ENCODE measurements at regions not wholly inside any gene's neighbourhood (a gene's known extent, or its start where the extent isn't known, plus 50 kb on each side); places are given as distances from the start of the nearest gene placed in this dataset.

DNA sequence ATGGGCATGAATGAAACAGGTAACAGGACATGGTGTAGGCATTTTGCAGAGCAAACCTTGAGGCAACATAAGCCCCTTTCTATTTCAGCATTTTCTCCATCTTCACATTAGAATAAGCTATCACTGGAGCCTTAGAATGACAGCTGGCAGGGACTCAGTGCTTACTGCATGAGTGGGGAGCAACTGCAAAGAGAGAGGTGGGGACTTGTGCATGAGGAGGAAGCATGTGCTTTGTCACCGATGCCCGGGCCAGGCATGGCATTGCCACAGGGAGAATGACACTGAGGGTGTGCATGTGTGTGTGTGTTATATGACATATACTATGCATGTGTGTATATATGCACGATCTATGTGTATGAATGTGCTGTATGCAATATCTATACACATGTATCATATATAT lies 258.2 kb upstream of the RAB6C start:
- DNase-seq (ENCODE audit: low read depth in 3 of 3): no peak

DNA sequence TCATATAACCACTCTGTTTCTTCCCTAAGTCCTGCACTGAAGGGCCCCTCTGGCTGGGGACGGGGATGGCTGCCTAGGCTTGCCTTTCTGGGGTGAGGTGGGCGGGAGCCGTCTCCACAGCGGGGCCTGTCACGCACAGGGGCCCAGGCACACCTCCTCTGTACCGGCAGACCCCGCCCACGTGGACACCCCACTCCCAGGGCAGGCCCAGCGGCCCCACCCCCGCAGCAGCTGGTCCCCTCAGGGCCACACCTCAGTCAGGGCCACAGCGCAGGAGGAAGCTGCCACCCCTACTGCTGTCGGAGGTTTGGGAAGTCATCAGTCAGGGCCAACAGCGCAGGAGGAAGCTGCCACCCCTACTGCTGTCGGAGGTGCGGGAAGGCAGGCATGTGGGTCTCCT lies 257.6 kb upstream of the RAB6C start:
- DNase-seq (ENCODE audit: low read depth in 3 of 3): no peak

DNA sequence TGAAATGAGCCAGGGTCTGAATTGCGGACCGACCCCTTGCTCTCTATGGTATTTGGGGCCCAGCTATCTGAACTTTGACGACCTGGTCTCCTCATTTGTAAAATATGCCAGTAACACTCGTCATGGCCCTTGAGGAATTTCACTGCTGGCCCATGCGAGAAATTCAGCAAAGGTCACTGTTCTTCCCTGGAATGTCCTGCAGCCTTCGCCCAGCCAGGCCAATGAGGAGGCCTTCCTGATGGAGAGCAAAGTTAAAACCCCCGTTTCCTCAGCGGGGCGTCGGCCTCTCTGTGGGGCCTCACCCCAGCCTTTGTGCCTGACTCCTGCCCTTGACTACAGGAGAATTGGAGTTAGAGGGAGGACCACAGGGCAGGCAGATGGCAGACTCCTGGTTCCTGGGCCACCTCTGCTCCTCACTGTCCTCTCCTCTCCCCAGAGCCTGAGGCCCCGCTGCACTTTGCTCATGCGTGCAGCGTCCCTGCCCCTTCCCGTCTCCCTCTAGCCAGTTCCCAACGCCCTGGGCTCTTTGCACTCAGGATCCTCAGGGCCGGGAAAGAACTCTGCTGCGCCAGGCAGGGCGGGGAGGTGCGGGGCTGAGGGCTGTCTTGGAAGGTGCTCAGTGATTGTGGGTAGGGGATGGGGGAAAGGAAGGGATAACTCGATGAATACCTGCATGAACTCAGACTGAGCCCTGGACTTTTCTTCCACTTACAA lies 257.0 kb upstream of the RAB6C start:
- no peak for DNase-seq (ENCODE audit: low read depth in 3 of 3)

DNA sequence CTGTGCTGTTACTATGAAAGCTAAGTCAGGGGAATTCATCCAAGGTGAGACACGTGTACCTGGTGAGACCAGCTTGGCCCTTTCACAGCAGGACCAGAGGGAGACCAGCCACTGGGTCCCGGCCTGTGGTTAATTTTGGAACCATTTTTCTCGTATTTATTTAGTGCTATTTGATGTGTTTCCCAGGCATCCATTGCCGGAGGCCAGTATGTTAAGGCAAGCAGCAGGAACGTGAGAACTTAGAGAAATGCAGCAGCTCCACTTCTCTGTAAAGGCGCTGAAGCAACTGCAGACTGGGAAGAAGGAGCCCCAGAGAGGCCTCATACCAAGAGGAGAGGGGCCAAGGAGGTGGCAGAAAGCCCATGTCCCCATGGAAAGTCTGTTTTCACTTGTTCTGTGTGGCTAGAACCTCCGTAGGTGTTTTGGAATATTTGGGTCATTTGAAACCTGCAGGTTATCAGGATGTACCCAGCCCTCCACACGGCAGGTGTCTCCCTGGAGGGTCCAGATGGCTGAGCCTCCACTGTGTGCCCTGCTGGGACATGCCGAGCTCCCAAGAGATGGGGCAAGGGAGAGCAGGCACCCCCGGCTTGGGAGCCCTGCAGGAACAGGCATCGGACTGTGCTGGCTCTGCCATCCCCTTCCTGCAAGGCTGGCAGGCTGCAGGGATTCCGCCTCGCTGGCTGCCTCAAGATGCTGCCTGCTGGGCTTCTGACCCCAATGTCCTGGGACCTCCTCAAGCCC lies 256.0 kb upstream of the RAB6C start:
- DNase-seq (ENCODE audit: low read depth in 3 of 3): no peak

DNA sequence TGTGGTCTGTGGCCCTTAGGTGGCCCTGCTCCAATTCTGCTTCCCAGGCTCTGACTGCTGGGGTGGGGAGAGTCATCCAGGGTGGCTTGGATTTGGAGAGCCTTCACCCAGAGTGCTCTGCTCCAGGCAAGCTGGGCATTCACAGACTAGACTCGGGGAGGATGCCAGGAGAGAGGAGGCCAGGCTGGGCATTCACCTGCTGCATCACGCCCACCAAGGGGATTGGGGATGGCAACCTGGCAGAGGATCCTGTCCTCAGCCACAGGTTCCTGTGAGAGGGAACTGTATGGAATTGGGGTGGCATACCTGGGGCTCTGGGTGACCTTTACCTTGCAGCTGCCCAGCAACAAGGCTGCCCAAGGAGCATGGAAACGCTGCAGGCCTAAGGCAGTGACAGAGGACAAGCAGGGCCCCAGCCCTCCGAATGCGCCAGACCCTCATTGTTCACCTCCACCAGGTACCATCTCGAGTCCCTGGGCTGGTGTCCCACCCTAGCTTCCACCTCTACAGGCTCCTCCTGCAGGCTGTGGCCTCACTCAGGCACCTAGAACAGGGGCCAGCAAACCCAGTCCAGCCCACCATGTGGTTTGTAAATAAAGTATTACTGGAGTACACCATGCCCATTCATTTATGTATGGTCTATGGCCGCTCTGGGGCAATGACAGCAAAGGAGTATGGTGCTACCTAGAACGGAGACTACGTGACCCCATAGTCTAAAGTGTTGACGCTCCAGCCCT lies 255.3 kb upstream of the RAB6C start:
- DNase-seq (ENCODE audit: low read depth in 3 of 3): no peak

DNA sequence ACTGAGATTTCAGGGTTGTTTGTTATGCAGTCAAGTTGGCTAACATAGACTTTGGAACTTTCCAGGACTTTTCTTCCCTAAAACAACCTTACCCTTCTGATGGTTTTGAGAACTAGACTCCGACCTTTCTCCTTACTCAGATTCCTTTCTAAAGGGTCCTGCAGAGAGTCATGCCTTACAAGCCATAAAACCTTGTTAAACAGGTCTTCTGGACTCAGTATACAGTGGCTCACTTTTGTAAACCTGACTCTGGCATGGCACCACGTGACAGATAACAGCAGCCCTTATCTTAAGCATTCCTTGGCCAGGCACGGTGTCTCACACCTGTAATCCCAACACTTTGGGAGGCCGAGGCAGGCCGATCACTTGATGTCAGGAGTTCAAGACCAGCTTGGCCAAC lies 253.2 kb upstream of the RAB6C start:
- no peak for DNase-seq (ENCODE audit: low read depth in 3 of 3)

DNA sequence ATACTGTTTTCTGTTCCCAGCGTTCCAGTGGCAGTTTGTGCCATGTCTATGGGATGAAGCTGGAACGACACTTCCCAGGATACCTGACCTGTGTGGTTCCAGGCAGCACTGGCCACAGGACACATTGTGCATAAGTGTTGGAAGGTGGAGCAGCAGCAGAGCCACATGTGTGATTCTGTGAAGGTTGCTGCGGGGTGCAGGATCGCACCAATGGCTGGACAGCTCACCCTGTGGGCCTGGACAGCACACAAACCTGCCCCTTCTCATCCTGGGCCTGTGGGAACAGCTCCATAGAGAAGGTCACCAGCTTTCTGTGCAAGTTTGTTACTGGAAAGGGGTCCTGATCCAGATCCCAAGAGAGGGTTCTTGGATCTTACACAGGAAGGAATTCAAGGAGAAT lies 252.2 kb upstream of the RAB6C start:
- DNase-seq (ENCODE audit: low read depth in 3 of 3): no peak

DNA sequence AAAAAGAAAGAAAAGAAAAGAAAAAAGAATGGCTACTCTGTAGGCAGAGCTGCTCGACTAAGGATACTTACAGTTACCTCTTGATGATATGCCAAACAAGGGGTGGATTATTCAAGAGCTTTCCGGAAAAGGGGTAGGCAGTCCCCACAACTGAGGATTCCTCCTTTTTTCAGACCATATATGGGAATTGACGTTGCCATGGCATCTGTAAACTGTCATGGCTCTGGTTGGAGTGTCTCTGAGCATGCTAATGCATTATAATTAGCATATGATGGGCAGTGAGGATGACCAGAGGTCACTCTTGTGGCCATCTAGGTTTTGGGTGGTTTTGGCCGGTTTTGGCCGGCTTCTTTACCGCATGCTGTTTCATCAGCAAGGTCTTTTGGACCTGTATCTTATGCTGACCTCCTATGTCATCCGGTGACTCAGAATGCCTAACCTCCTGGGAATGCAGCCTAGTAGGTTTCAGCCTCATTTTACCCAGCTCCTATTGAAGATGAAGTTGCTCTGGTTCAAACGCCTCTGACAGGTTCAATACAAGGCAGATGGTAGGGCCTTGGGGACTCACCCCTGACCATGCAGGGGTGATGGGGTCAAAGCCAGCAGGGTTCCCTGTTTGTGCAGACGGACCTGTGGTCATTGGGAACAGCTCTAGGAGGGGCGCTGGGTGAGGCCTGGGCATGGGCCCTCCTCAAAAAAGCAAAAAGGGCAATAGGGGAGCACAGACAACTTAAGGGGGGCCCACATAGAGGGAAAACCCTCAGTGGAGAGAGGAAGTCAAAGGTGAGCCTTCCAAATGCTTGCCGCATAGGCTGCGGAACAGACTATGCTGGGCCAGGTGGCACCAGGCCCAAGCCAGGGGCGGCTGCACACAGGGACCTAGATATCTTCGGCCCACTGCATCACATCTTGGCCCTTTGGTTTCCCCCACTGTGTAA lies 251.2 kb upstream of the RAB6C start:
- no peak for DNase-seq (ENCODE audit: low read depth in 3 of 3)

DNA sequence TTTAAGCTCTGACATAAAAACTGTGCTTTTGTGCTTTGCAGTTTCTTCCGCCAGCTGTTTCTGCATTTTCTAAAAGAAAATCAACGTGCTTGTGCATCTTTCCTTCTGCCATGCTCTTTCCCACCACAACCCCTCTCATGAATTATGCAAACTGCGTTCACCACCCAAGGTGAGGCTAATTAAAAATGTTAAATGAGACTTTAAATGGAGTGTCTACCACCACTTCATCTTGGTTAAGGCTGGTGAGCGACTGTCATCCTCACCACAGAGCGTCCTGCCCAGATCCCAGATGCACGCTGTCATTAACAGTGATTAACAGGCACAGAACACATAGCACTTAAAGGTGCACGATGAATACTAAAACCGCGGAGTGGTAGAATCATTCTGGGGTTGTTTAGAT lies 250.5 kb upstream of the RAB6C start:
- DNase-seq (ENCODE audit: low read depth in 3 of 3): no peak

DNA sequence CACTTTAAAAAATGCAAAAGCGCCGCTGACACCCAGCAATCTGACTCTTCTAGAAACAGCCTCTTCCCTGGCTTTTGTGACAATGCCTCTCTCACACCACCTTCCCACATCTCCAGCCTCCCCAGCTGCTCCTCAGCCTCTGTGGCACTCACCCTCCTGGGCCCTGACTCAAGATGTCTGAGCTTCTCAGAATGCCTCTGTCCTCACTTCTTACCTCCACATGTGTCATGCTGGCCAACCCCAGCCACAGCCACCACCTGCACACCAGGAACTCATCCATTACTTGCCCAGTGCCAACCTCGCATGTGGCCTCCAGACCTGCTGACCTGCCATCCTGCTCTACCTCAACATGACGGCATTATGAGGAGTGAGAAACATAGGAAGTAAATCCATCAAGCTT lies 249.8 kb upstream of the RAB6C start:
- no peak for DNase-seq (ENCODE audit: low read depth in 3 of 3)

DNA sequence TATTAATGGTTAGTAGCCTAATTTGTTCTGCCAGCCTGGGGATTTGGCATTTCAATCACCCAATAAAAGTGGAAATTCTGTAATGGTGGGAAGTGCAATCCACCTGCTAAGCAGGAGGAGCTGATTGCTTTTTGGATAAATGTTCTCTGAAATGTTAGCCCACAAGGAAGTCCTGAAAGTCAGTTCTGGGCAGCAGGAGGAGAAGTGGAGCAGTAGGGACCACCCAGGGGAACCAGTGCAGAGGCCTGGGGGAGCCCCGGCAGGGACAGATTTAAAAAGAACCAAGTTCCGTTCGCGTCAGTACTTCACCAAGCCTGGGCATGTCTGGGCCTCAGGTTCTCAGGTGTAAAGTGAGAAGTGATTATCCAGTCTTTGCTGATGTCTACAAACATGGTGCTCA lies 248.5 kb upstream of the RAB6C start:
- no peak for DNase-seq (ENCODE audit: low read depth in 3 of 3)

DNA sequence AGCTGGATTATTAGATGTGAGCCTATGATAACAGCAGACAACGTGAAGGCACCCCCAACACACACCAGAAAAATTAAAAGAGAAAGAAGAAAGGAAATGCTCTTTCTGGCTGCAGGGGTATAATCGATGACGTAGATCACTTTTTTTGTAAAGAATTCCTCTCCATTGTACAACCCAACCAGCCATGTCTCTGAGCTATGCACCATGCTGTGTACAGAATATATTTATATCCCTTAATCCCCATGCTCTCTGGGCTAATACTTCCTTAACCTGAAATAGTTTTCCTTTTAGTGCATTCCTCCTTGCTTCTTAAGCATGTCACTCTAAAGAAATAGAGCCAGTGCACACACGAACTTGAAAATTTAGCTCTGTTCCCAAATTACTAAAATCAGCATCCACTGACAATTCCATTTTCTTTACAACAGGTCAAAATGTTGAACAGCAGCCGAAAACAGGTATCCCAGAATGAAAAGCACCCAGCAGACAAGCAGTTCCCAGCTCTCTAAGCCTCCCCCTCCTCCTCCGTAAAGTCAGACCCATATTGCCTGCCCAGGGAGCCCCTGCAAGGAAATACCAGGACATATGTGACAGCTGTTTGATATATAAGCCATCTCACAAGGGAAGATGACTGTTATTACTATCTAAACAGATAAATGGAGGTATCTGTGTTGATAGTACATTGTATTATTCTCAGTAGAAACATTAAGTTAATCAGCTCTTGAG lies 247.4 kb upstream of the RAB6C start:
- DNase-seq (ENCODE audit: low read depth in 3 of 3): no peak

DNA sequence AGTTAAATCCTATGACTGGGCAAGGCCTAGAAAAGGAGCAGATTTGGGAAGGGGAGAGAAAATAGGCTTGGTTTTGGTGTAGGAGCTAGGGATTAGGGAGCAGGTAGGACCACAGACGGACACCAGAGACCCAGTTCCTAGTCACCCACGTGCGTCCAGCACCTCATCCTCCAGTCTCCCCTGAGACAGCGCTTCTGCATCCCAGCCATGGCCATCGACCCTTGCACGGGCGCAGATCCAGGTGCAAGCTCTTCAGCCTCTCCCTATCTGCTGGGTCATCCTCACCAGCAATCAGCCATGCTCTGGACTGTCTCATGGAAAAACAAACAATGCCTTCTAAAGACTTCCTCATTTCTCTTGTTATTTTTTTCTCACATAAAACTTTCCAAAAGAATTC lies 246.8 kb upstream of the RAB6C start:
- no peak for DNase-seq (ENCODE audit: low read depth in 3 of 3)

DNA sequence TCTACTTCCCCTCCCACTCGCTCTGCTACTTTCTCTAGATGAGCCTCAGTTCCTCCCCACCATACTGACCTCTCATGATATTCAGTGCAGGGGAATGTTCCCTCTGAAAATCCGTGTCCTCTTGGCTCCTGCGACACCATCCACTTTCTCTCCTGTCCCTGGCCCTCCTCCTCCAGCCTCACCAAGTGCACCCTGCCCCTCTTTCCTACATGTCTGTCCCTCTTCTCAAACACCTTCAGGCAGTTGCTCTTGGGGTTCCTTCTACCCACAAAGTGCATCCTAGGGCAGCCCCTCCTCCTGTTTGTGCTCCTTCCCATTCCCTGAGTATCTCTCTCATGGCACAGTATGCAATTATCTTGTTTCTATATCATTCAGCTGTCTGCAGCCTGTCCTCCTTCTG lies 246.4 kb upstream of the RAB6C start:
- no peak for DNase-seq (ENCODE audit: low read depth in 3 of 3)

DNA sequence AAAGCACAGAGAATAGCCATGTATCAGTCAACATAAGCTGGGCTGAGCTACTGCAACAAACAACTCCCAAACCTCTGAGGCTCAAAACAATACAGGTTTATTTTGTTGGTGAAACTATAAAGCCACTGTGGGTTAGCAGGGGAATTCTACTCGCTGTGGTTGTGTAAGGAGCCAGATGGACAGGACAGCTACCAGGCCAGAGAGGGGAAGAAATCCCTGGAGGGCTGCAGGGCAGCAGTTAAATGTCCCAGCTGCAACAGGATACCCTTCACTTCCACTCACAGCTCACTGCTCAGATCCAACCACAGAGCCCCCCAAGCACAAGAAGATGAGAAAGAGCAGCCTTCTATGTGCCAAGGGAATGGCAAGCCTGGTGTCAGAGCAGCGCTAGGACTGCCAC lies 245.9 kb upstream of the RAB6C start:
- no peak for DNase-seq (ENCODE audit: low read depth in 3 of 3)

DNA sequence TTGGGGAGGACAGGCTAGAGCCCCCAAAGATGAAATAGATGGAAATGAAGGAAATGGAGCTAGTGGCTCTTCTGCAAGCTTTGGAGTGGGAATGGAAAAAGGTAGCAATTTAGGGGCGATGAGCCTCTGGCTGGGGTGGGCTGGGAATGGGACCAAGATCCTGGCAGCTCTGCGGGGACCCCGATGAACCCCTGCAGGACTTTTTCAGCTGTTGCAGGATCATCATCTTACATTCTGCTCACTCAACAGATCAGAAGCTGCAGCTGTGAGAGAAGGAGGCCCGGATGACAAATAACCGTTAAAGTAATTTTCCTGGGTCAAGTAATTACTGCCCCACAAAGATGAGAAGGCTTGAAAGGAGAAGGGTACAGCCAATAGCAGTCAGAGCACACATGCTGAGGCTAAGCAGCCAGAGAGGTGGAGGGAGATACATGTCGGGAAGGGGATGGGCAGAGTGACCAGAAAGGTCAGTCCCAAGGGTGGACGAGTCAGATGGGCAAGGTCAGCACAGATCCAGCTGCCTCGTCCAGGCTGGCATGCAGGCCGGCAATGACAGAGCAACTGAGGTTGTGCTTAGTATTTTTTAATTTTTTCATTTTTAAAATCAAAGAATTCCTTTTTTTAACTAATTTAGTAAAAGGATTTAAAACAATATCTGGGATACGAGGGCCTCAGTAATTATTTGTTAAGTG lies 245.0 kb upstream of the RAB6C start:
- DNase-seq (ENCODE audit: low read depth in 3 of 3): no peak

DNA sequence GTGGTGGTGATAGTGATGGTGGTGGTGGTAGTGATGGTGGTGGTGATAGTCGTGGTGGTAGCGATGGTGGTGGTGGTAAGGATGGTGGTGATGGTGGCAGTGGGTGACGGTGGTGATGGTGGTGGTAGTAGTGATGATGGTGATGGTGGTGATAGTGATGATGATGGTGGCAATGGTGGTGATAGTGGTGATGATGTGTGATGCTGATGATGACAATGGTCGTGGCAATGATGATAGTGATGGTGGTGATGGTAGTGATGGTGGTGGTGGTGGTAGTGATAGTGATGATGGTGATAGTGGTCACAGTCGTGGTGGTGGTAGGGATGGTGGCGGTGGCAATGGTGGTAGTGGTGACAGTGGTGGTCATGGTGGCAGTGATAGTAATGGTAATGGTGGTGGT lies 243.9 kb upstream of the RAB6C start:
- no peak for DNase-seq (ENCODE audit: low read depth in 3 of 3)

DNA sequence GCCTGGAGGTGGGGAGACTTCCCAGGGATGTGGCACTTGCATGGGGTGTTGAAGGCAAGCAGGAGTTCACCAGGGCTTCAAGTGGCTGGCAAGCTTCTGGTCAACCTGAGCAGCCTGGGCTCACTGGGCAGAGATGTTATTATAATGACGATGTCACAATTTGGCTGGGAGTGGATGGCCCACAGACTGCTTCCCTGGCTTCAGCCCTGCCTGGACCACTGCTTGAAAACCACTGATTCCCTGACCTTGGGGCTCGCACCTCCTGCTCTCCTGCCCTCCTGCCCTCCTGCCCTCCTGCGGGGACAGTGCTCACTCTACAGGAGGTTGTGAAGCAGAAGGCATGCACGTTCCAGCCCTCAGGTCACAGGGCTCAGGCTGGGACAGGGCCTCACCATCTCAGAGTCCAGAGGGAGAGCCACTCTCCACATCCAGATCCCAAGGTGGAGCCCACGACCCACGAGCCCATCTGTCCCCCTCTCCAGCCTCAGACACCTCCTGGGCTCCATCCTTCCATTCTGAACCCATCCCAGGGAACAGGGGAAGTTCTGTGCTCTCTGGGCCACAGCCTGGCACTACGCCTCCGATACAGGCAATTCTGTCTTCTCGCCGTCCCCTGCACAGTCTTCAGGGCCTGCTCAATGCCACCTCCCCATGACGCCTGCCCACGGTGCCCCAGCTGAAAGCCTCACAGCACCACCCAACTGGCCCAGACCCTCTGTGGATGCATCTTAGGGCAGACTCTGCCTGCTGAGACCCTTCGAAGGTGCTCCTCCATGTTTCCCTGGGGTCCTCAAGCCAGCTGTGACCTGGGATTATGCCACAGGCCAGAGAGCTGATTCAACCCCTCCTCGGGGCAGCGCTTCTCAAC lies 241.6 kb upstream of the RAB6C start:
- DNase-seq (ENCODE audit: low read depth in 3 of 3): no peak

DNA sequence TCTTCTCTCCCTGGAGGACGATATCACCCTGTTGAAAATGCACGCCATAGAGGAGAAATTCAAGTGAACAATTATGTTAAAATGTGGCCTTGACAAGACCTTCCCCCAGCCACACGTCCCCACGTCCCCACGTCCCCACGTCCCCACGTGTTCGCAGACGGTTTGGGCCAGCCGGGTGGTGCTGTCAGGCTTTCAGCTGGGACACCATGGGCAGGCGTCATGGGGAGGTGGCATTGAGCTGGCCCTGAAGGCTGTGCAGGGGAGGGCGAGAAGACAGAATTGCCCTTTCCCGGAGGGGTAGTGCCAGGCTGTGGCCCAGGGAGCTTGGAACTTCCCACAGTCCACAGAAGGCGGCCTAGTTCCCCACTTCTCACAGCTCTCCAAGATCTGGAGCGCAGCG lies 240.7 kb upstream of the RAB6C start:
- no peak for DNase-seq (ENCODE audit: low read depth in 3 of 3)

DNA sequence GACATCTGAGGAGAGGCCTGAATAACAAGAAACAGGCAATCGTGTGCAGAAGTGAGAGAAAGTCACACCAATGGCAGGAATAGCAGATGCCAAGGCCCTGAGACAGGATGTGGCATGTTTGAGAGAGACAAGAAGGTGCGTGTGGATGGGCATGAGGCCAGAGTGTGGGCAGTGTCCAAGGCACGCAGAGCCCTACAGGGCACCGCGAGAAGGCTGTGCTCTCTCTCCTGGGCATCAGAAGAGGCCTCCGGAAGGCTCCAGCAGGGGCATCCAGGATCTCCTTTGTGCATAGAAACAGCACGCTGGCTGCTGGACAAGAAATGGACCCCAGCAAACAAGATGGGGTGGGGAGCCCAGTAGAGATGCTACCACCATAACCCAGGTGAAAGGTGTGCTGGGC lies 239.0 kb upstream of the RAB6C start:
- no peak for DNase-seq (ENCODE audit: low read depth in 3 of 3)
